ENCODE measurements at regions not wholly inside any gene's neighbourhood (a gene's known extent, or its start where the extent isn't known, plus 50 kb on each side); places are given as distances from the start of the nearest gene placed in this dataset.

DNA sequence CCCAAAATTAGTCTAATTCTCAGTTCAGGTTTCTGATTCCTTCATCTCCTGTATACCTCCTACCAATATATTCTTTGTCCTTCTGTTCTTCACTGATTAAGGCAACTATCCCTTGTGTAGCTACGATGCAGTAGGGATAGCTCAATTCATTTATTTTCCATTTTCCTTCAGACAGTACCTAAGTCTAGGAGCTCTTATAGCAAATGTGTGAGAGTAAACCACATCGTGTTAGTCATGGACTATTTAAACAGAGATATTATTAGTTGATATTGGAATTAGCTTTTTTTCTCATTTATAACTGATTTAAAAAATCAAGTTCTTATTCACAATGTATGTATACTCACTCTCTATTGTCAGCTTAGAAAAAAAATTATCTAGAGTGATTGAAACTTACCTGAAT is 900.0 kb downstream of the JRKL start:
- DNase-seq (ENCODE audit: low spot score): no peak

DNA sequence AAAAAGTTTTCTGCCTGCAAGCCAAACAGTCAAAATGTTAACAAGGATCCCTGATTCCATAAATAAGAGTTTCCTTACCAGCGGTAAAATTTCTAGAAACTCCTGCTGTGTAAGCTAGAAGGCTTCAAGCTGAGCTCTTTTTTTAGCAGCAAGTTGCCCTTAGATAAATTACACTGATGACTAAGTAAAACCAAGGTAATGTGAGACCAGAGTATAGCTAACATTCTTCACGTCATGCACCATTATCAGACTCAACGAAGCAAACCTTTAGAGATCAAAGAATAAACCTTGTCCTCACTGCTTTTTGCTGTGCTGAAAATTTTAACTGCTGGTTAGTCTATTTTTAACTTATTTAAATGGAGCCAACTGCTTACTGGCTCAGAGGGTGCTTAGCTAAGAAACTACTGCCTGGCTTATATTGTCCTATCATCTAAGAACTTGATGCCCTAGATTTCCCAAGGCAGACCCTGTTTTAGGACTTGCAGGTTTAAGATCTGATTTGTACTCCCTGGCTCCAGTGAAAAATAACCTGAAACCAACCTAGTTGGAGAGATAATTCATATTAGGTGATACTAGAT is 900.7 kb downstream of the JRKL start:
- DNase-seq (ENCODE audit: low spot score): no peak

DNA sequence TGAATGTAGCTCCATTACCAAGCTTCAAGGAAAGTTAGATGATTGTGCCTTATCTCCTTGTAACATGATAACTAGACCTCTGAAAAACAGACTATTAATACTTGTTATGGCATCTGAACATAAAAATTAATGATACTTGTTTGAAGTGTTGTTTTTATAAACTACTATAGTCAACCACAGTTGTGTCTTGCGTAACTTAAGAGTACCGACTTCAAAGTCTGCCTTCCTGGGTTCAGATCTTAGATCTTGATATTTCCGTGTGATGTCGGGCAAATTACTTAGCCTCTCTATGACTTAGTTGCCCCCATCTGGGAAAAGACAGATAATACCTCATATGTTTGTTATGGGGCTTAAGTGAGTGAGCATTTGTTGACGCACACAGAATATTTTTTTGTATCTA is 906.5 kb downstream of the JRKL start:
- DNase-seq (ENCODE audit: low spot score): no peak

DNA sequence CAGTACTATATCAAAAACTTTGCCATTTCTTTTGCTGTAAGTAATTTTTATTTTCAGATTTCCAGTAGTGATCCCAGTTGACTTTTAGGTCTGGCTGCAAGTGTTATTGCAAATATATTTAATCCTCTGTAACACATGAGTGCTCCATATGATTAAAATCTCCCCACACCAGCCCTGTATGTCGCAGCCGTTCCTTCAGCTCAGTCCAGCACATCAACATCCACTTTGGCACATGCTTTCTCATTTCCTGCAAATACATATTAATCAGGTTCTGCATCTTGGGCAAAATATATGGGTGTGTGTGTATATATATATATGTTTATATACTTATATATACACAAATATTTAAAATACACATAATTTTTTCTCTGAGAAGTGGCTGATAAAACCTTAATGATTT is 919.5 kb downstream of the JRKL start:
- no peak for DNase-seq (ENCODE audit: low spot score)

DNA sequence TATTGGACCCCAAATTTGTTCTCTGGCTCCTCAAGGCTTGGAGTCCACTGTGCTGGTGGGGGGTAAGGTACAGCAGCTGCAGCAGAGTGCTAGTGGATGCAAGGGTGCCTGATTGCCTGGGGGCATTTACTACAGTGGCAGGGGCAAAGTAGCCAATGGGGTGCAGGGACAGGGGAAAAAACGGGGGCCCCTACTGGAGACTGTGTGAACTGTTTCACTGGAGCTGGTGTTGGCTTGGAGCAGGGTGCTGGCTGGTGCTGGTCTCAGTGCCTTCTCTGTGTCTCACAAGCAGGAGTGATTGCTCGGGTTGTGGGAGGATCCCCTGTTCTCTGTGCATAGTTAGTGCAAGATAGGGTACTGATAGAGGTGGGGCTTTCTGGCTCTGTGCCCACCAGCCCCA is 935.9 kb downstream of the JRKL start:
- DNase-seq (ENCODE audit: low spot score): no peak

DNA sequence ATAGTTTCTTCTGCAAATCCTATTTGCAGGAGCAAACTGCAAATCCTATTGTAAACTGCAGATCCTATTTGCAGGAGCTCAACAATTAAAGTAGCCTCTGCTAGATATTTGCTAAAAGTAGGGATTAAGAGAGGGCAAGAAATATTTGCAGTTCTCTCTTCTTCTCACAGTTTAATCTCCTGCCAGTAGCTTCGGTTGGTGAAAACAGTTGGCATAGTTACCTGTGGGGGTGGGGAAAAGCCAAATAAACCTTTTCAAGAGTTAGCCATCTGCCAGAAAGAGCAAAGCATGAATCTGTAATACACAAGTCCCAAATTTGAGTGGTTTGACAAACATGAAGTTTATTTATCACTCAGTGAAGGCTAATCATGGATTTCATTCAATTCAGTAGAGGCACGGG is 942.5 kb downstream of the JRKL start:
- DNase-seq (ENCODE audit: low spot score): no peak

DNA sequence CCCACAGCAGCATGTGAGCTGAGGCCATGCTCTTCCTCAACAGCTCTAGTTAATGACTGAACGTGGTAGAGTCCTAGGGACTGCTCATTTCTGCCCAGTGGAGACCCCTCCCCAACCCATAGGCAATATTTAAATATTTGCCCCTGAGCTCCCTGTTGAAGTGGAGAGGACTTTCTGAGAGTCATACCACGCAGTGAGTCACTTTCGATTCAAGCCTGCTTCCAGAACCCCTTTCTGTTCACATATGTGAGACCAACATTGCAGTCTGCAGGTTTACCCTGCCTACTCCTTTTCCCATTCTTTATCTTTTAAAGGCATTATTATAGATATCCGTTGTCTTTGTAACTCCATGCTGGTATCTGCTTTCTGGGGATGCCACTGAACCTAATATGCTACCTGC is 946.3 kb downstream of the JRKL start:
- no peak for DNase-seq (ENCODE audit: low spot score)

DNA sequence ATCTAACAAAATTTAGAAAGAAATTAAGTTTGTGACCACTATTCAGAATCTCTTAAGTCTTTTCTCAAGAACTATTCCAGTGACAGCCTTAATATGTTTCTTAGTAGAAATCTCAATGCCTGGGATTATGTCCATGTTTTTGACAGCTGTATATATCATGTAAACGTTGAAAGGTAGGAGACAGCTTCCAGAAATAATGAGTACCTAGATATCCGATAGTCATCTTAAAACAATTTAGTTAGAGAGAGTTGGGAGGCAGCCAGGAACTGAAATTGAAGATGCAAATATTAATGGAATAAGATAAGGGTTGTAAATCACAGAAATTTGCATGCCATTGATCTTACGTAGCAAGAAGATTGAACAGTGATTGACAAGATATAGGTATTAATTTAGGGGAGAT is 955.2 kb downstream of the JRKL start:
- DNase-seq (ENCODE audit: low spot score): no peak

DNA sequence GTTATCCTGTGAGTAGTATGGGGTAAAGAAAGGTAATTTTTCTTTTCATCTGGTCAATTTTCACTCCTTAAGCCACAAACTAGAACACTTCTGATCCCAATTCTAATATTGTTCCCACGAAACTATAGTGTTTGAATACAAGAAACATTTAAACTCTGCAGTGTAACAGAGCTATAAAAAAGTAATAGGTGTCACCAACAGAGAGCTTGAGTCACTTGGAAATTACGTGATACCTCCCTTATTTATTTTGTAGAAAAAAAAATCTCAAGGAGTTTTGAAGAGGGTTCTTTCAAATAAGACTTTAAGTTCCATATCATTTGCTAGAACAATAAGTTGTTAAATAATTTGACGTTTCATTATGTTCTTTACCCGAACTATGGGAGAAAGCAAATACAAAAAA is 959.4 kb downstream of the JRKL start:
- DNase-seq (ENCODE audit: low spot score): no peak

DNA sequence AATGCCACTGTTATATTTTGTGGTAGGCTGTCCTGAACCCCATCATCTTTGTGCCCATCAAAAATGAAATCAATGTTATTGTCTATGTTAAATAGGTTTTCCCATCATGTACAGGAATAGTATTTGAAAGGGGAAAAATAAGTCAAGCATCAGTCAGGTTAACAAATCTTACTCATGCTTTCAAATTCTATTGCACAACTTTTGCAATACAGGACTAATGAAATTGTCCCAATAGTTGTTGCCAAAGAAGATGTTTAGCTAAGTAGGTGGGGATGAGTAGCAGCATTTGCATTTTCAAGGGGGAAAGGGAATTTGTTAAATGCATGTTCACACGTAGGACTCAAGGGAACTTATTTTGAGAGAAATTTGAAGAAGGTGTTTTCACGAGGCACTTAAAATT is 962.1 kb downstream of the JRKL start:
- DNase-seq (ENCODE audit: low spot score): no peak

DNA sequence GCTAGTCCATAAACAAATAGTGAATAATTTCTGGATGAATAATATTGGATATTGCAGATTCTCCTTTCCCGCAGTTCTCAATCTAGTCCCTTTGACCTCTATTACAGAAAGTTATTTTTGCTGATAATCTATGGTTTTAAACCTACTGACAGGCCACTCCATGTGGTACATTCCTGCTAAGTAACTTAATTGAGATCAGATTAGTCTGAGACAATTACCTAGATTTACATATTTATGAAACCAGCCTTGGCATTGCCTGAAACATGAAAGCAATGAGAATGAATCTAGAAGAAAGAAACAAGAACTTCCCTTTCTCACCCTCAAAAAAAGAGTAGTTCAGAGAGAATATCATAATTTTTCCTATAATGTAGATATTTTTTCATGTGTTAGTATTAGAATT is 964.2 kb downstream of the JRKL start:
- no peak for DNase-seq (ENCODE audit: low spot score)

DNA sequence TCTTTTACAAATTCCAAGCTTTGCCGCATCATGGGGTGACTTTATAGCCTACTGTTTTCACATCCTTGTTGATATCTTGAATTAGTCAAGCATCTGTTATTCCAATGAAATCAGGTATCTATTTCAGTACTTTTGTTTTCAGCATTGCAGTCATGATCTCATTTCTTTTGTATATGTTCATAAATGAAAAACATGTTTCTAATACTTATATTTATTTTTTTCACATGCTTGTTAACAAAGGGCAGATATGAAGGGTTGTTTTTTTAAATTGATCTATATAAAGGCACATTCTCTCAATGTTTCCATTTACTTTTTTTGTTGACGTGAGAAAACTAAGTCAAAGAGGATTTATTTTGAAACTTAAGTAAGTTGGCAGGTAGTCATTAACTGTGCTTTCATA is 964.8 kb downstream of the JRKL start:
- DNase-seq (ENCODE audit: low spot score): no peak

DNA sequence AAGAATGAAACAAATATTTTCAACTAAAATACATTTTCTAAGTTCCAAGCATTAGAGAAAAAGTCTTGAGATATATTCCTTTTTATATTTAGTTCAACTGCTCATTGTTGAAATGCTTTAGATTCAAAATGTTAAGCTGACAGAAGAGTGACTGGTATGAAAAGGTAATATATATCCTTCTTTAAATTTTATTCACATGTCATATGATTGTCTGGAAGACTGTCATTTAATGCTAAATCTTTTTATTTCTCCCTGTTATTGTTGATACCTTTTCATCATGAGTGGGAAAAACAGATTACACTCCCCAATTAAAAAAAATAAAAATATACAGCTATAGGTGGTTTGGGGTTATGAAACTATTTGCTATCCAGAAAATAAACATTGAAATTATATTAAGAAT is 965.4 kb downstream of the JRKL start:
- DNase-seq (ENCODE audit: low spot score): no peak

DNA sequence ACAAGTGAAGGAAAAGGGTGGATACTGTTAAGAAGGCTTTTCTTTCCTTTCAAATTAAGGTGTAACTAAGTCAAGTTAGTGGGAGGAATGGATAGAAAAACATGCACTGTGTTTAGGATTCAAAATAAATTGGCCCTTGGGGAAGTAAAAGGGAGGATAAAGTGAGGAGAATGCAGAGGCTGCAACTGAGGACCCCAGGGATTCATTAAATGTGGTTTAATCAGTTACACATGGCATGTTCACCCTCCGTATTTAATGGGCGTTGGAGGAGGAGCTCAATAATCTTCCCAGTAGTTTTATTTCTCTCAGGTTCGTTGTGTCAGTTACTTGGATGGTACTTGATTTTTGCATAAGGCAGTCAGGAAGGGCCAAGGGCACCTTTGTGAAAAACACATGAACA is 966.3 kb downstream of the JRKL start:
- DNase-seq (ENCODE audit: low spot score): no peak

DNA sequence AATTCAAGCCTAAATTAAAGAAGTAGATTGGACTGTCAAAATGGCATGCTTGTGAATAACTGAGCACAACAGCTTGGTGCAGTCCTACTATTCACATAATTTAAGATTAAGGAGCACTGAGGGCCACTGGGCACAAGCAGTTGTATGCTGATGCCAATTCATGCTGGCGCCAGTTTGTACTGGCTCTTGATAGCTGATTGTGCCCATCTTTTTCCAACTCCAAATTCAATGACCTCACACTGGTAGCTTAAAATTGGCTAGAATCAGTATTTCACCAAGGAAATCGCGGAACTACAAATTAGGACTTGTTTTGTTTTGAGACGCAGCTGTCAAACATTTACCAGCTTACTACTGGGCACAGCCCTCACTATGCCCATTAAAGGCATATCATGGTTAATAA is 969.2 kb downstream of the JRKL start:
- DNase-seq (ENCODE audit: low spot score): no peak

DNA sequence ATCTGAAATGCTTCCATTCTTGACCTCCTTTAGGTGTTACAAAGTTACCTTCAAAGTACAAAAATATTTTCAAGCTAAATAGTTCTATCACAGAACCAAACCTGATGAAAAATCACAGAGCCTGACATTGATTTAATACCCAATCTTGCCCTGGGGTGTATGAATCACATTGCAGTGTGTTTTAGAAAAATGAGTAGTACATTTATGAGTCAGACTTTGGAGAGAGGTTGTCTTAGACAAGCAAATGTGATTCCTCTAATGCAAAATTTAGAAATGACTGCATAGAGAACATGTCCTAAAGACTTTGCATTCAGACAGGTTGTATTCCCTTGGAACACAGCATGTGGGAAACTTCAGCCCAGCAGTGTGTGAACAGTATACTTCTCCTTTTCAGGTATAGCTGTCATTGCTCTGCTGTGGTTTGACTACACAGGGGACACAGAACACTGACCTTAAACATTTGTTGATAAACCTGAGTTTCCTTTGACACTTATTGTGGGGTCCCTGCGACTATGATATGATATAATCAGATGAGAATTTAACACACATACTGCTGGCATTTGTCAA is 972.1 kb downstream of the JRKL start:
- no peak for DNase-seq (ENCODE audit: low spot score)

DNA sequence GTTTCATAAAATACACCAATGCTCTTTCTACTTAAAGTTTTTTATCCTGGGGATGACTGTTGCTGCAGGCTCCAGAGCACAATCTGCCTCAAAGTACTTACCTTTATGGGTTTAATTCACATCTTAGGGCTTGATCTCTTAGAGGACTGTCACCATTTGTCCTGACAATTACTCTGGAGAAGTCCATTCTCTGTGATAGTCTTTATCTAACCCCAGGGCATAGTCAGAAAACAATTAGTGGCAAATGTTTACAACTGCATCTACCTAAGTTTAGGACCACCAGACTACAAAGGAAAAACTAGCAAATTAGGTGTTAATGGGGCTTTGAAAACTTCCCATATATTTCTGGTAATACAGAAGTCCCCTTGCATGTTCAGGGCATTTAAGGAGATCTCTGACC is 973.5 kb downstream of the JRKL start:
- no peak for DNase-seq (ENCODE audit: low spot score)

DNA sequence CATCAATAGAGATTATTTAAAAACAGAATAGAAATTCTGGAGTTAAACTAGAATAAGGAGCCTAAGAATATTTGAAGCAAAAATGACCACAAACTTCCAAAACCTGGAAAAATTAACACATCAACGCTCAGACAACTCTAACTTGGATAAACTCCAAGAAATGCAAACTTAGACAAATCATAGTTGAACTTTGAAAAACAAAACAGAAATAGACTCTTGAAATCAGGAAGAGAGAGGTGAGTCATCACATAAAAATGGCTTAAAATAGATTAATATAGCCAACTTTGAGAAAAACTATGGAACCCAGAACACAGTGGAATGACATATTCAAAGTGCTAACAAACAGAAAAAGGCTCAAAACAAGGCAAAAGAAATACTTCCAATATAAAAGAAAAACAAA is 974.2 kb downstream of the JRKL start:
- no peak for DNase-seq (ENCODE audit: low spot score)

DNA sequence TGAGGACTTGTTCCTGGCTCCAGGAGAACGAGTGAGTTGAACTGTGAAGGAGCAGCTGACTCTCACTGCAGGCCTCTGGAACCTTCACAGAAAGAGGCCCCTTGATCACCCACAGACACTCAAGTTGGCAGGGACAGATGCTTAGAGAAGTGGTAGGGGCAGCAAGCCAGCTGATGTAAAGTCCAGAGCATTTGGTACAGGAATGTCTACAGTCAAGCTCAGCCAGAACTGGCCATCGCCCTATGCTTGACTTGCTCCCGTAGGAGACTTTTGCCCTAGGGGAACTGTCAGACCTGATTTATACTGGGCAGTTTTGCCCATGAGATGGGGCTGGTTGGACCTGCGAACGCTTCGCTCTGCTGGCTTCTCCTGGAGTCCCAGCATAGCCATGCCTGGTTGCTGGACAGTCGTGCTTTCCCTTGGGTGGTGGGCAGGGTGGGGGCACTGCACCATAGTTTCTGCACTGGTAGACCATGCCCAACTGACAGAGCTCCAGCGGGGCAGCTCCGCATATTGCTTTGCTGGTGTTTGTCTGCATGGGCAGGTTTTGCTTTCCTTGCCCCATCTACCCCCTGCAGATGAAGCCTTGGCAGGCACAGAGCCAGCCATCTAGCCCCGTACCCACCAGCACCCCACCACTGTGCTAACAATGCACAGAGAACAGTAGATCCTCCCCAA is 977.7 kb downstream of the JRKL start:
- no peak for DNase-seq (ENCODE audit: low spot score)

DNA sequence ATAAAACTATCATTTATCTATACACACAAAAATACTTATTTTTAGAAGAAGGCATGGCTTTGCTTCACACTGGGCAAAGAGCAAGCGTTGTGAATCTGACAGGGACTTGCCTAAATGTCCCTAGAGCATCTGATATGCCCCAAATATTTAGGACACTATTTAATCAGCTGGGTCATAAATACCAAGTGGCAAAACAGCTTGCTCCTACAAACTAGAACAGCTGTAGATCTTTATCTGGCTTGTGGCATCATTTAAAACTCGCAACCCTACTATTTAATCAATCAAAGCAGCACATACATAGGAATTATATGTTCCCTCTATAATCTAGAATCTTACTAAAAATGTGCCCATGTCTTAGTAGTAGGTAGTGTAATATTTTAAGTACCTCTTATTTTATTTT is 999.5 kb downstream of the JRKL start:
- DNase-seq (ENCODE audit: low spot score): no peak

DNA sequence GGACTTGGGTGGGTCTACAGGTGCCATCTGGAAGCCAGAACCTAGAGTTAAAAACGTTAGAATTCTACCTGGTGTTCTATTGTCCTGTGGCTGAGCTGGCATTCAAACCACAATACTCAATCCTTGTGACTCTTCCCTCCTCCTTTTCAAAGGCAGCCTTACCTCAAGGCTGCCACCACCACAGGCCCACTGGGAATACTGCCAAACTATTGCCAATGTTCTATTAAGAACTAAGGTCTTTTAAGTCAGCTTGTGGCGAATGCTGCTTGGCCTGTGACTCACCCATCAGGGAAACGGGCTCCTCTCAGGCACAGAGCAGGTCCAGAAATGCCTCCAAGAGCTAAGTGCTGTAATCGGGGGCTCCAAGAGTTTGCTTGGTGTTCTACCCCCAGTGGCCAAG is 1008.4 kb downstream of the JRKL start:
- no peak for DNase-seq (ENCODE audit: low spot score)

DNA sequence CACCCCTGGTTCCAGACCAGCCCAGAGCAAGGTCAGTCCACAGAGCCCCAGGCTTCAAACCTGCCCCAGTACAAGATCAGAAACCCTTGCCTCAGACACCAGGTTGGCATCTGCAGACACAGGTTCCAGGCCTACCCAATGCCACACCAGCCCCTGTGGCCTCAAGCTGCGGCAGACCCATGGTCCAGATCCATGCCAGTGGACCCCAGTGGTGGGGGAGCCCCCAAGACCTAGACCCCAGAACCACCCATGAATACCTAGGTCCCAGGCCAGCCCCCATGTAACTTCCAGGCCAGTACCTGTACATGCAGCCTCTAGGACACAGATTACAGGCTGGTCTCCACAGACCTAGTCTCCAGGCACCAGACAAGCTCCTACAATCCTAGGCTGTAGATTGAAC is 1019.3 kb downstream of the JRKL start:
- no peak for DNase-seq (ENCODE audit: low spot score)

DNA sequence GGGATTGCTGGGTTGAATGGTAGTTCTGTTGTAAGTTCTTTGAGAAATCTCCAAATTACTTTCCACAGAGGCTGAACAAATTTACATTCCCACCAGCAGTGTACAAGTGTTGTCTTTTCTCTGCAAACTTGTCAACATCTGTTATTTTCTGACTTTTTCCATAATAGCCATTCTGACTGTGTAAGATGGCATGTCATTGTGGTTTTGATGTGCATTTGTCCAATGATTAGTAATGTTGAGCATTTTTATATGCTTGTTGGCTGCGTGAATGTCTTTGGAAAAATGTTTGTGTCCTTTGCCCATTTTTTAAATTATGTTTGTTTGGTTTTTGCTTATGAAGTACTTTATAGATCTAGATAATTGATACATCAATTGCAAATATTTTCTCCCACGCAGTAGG is 1025.0 kb downstream of the JRKL start:
- DNase-seq (ENCODE audit: low spot score): no peak

DNA sequence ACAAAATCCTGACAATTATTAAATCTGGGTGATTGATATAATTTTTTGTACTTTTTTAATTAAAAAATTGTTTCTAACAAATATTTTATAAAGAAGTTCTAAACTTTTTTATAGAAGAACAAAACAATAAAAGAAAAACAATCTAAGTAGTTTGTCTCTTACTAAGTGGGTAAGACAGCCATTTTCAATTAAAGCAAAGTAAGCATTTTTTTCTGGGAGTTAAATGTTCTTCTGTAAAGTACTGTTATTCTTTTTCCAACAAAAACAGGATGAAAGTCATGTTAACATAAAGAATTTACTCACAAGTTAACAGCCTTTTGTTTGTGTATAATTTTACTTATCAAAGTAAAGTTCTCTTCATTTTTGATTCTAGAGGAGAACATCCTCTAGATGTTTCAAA is 1029.9 kb downstream of the JRKL start:
- DNase-seq (ENCODE audit: low spot score): no peak

Data from germinal center (tissue), 1 donor.